Ishikawa (cell line): ENCODE measurements at regions not wholly inside any gene's neighbourhood (a gene's known extent, or its start where the extent isn't known, plus 50 kb on each side); places are given as distances from the start of the nearest gene placed in this dataset.

Source experiments
- CEBPB ChIP-seq: IDR thresholded peaks from 2 replicates; pipeline ENCODE4 v1.6.1; 2012
- CREB1 ChIP-seq: IDR thresholded peaks from 2 replicates; pipeline ENCODE4 v1.6.1; 2012; ENCODE audit warnings: low read depth
- EGR1 ChIP-seq: IDR thresholded peaks from 2 replicates; pipeline ENCODE4 v1.6.1; 2012
- FOXM1 ChIP-seq: IDR thresholded peaks from 2 replicates; pipeline ENCODE4 v1.6.1; 2012; ENCODE audit warnings: low read depth, borderline replicate concordance
- TCF12 ChIP-seq: IDR thresholded peaks from 2 replicates; pipeline ENCODE4 v1.6.1; 2012; ENCODE audit warnings: low read depth
- TEAD4 ChIP-seq: IDR thresholded peaks from 2 replicates; pipeline ENCODE4 v1.6.1; 2012
- TF ChIP-seq, protein P1 (sequence below): IDR thresholded peaks from 2 replicates; pipeline ENCODE4 v1.6.1; 2012; ENCODE audit warnings: low read depth, mild to moderate bottlenecking
- TF ChIP-seq, protein P2 (sequence below): IDR thresholded peaks from 2 replicates; pipeline ENCODE4 v1.6.1; 2012

DNA sequence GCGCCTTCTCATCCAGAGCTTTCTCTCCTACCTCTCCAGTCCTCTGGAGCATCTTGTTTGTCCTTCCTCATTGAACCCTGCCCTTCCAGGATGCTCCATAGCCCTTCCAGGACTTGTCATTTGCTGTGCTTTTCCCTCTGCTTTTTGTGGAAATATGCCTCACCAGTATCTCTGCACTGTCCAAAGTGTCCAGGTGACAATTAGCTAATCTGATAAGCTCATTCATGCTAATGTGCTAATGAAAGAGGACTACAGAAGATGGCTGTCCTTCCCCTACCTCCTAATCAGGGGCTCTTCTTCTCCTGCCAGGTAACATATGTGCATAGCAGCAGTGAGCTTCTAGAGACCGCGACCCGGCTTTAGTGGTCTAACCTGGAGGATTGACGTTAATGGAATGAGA, 58.4 kb upstream of the OTX2 start:
- TF ChIP-seq TCF12 (no peak), CREB1 (no peak), FOXM1 (no peak), TEAD4 (no peak), CEBPB (no peak), EGR1 (no peak)
- TF ChIP-seq, protein P1, sequence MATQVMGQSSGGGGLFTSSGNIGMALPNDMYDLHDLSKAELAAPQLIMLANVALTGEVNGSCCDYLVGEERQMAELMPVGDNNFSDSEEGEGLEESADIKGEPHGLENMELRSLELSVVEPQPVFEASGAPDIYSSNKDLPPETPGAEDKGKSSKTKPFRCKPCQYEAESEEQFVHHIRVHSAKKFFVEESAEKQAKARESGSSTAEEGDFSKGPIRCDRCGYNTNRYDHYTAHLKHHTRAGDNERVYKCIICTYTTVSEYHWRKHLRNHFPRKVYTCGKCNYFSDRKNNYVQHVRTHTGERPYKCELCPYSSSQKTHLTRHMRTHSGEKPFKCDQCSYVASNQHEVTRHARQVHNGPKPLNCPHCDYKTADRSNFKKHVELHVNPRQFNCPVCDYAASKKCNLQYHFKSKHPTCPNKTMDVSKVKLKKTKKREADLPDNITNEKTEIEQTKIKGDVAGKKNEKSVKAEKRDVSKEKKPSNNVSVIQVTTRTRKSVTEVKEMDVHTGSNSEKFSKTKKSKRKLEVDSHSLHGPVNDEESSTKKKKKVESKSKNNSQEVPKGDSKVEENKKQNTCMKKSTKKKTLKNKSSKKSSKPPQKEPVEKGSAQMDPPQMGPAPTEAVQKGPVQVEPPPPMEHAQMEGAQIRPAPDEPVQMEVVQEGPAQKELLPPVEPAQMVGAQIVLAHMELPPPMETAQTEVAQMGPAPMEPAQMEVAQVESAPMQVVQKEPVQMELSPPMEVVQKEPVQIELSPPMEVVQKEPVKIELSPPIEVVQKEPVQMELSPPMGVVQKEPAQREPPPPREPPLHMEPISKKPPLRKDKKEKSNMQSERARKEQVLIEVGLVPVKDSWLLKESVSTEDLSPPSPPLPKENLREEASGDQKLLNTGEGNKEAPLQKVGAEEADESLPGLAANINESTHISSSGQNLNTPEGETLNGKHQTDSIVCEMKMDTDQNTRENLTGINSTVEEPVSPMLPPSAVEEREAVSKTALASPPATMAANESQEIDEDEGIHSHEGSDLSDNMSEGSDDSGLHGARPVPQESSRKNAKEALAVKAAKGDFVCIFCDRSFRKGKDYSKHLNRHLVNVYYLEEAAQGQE, result no peak
- TF ChIP-seq, protein P2, sequence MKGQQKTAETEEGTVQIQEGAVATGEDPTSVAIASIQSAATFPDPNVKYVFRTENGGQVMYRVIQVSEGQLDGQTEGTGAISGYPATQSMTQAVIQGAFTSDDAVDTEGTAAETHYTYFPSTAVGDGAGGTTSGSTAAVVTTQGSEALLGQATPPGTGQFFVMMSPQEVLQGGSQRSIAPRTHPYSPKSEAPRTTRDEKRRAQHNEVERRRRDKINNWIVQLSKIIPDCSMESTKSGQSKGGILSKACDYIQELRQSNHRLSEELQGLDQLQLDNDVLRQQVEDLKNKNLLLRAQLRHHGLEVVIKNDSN, result no peak
